ENCODE measurements at regions not wholly inside any gene's neighbourhood (a gene's known extent, or its start where the extent isn't known, plus 50 kb on each side); places are given as distances from the start of the nearest gene placed in this dataset.

GRCh38 chr6:128827675-128828464 is 55.1 kb upstream of the LAMA2 start:
- DNase-seq (ENCODE audit: low read depth, low spot score) = no peak

GRCh38 chr6:128826606-128827005 is 56.3 kb upstream of the LAMA2 start:
- no peak for DNase-seq (ENCODE audit: low read depth, low spot score)

- no peak for DNase-seq (ENCODE audit: low read depth, low spot score)
These were observed 60.7 kb upstream of the LAMA2 start for GRCh38 chr6:128822271-128822670.

- DNase-seq (ENCODE audit: low read depth, low spot score) = no peak
These were observed 61.8 kb upstream of the LAMA2 start for GRCh38 chr6:128821116-128821515.

- DNase-seq (ENCODE audit: low read depth, low spot score) = no peak
These were observed 74.1 kb upstream of the LAMA2 start for GRCh38 chr6:128808856-128809255.

GRCh38 chr6:128807577-128807976 is 75.4 kb upstream of the LAMA2 start:
- peak; percentile 18 for DNase-seq (ENCODE audit: low read depth, low spot score)

- DNase-seq (ENCODE audit: low read depth, low spot score) = no peak
These were observed 76.7 kb upstream of the LAMA2 start for GRCh38 chr6:128806261-128806660.

GRCh38 chr6:128803911-128804310 is 79.0 kb upstream of the LAMA2 start:
- no peak for DNase-seq (ENCODE audit: low read depth, low spot score)

- DNase-seq (ENCODE audit: low read depth, low spot score) = no peak
These were observed 81.3 kb upstream of the LAMA2 start for GRCh38 chr6:128801621-128802020.

- no peak for DNase-seq (ENCODE audit: low read depth, low spot score)
These were observed 98.7 kb upstream of the LAMA2 start for GRCh38 chr6:128784266-128784665.

- no peak for DNase-seq (ENCODE audit: low read depth, low spot score)
These were observed 114.8 kb upstream of the LAMA2 start for GRCh38 chr6:128768187-128768586.

GRCh38 chr6:128767705-128768104 is 115.2 kb upstream of the LAMA2 start:
- DNase-seq (ENCODE audit: low read depth, low spot score) = no peak

- no peak for DNase-seq (ENCODE audit: low read depth, low spot score)
These were observed 115.8 kb upstream of the LAMA2 start for GRCh38 chr6:128767150-128767549.

- DNase-seq (ENCODE audit: low read depth, low spot score) = no peak
These were observed 119.2 kb upstream of the LAMA2 start for GRCh38 chr6:128763599-128764300.

GRCh38 chr6:128759901-128760300 is 123.0 kb upstream of the LAMA2 start:
- no peak for DNase-seq (ENCODE audit: low read depth, low spot score)

GRCh38 chr6:128759447-128759846 is 123.5 kb upstream of the LAMA2 start:
- no peak for DNase-seq (ENCODE audit: low read depth, low spot score)

GRCh38 chr6:128757961-128758360 is 125.0 kb upstream of the LAMA2 start:
- no peak for DNase-seq (ENCODE audit: low read depth, low spot score)

GRCh38 chr6:128754658-128755256 is 128.2 kb upstream of the LAMA2 start:
- no peak for DNase-seq (ENCODE audit: low read depth, low spot score)

- DNase-seq (ENCODE audit: low read depth, low spot score) = peak; percentile 49
These were observed 138.8 kb upstream of the LAMA2 start for GRCh38 chr6:128743974-128744765.

- DNase-seq (ENCODE audit: low read depth, low spot score) = no peak
These were observed 140.0 kb upstream of the LAMA2 start for GRCh38 chr6:128742900-128743299.

- DNase-seq (ENCODE audit: low read depth, low spot score) = no peak
These were observed 142.0 kb upstream of the LAMA2 start for GRCh38 chr6:128740951-128741350.

GRCh38 chr6:128739112-128739511 is 143.8 kb upstream of the LAMA2 start:
- DNase-seq (ENCODE audit: low read depth, low spot score) = no peak
